Thyroid gland (tissue), 4 donors: ENCODE measurements at regions not wholly inside any gene's neighbourhood (a gene's known extent, or its start where the extent isn't known, plus 50 kb on each side); places are given as distances from the start of the nearest gene placed in this dataset.

Experiments
- POLR2A ChIP-seq, 2 donors: fragments of 450-650 bp; IDR thresholded peaks; one replicate each; pipeline ENCODE4 v1.6.1; 2017; ENCODE audit warnings: antibody characterized with exemption in 2 of 2, mild to moderate bottlenecking in 2 of 2, moderate library complexity in 1 of 2
- TF ChIP-seq, protein P1 (sequence below), 6 experiments: fragments of 200-600 bp in 3 of 6; fragments of 450-650 bp in 3 of 6; sonication (generic) in 3 of 6; IDR thresholded peaks; one replicate each; pipeline ENCODE4 v1.5.1; 2016 to 2019; ENCODE audit warnings: antibody characterized with exemption in 6 of 6, mild to moderate bottlenecking in 2 of 6, inconsistent platforms in 1 of 6, moderate library complexity in 1 of 6

DNA sequence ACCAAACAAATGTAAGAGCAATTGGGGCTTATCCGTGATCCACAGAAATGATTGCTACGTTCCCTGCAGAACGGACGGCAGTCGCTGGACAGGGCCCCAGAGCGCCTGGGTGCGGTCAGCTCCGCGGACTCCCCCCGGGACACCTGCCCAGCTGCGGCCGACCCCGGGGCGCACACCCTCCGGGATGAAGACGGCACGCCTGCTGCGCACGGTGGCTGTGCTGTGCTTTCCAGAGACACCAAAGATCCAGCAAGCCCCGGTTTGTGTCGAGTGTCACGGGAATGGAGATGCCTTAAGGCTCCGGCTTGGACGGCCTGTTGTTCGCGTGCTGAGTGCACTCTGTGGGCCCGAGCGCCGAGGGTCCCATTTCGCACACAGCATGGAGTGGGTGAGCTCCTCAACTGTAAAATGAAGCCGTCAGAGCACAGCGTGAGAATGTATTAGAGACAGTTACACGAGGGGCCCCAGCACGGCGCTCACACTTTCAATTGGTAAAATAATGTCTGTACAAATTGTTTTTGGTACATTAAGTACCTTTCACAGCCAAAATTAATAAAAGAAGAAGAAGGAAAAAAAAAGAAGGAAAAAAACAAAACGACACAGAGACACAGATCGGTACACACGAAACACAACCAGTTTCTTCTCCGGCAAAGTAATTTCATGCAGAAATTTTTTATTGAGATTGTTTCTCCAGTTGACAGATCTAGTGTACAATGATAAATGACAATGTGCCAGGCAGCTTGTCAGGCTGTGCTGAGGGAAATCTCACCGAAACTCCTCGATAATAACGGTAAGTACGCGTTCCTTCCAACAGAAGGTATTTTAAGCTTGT is 615.8 kb upstream of the SALL3 start:
- TF ChIP-seq POLR2A (IDR thresholded peaks at IDR 0.05), result no peak
- TF ChIP-seq, protein P1, sequence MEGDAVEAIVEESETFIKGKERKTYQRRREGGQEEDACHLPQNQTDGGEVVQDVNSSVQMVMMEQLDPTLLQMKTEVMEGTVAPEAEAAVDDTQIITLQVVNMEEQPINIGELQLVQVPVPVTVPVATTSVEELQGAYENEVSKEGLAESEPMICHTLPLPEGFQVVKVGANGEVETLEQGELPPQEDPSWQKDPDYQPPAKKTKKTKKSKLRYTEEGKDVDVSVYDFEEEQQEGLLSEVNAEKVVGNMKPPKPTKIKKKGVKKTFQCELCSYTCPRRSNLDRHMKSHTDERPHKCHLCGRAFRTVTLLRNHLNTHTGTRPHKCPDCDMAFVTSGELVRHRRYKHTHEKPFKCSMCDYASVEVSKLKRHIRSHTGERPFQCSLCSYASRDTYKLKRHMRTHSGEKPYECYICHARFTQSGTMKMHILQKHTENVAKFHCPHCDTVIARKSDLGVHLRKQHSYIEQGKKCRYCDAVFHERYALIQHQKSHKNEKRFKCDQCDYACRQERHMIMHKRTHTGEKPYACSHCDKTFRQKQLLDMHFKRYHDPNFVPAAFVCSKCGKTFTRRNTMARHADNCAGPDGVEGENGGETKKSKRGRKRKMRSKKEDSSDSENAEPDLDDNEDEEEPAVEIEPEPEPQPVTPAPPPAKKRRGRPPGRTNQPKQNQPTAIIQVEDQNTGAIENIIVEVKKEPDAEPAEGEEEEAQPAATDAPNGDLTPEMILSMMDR (IDR thresholded peaks at IDR 0.05), result no peak
